A673 (cell line): ENCODE measurements at regions not wholly inside any gene's neighbourhood (a gene's known extent, or its start where the extent isn't known, plus 50 kb on each side); places are given as distances from the start of the nearest gene placed in this dataset.

ENCODE experiments used
- CTCF ChIP-seq: fragments of 300-800, 200-600 bp; sonication (generic); conservative IDR thresholded peaks from 2 replicates; pipeline ENCODE4 v1.5.1; 2017; ENCODE audit warnings: low read depth, mild to moderate bottlenecking, antibody characterized with exemption, low read length, moderate library complexity, mixed read lengths
- EZH2 ChIP-seq: fragments of 200-600 bp; sonication (generic); IDR thresholded peaks from 2 replicates; pipeline ENCODE4 v1.6.1; 2017; ENCODE audit warnings: borderline replicate concordance, low read depth, mild to moderate bottlenecking, mixed read lengths, antibody characterized with exemption, low read length; ENCODE audit not compliant: poor library complexity, severe bottlenecking

- TF ChIP-seq CTCF (no peak), EZH2 (no peak)
Measured at GRCh38 chr7:155225095-155225494, 72.6 kb upstream of the INSIG1 start.
